ENCODE measurements at regions not wholly inside any gene's neighbourhood (a gene's known extent, or its start where the extent isn't known, plus 50 kb on each side); places are given as distances from the start of the nearest gene placed in this dataset.

GRCh38 chr12:30211743-30212142 is 428.0 kb upstream of the TMTC1 start:
- TF ChIP-seq CTCF (IDR thresholded peaks at IDR 0.05) (no peak), POLR2A (IDR thresholded peaks at IDR 0.05) (no peak)

Measured in ovary (tissue), 3 donors.